RWPE2 (cell line): ENCODE measurements at regions not wholly inside any gene's neighbourhood (a gene's known extent, or its start where the extent isn't known, plus 50 kb on each side); places are given as distances from the start of the nearest gene placed in this dataset.
A peak's percentile ranks its signal among the peaks of the same experiment; 100 is the strongest.

Experiments
- ATAC-seq: fragments of 200-7000 bp; cut with Tn5 transposase; 3 replicates; pipeline ENCODE4 v1.9.1; 2021; ENCODE audit warnings: low read depth
- DNase-seq: peaks from one replicate; pipeline ENCODE4 v3.0.0-alpha.2; 2020; ENCODE audit warnings: low spot score
- H3K27ac ChIP-seq: fragments of 450-650 bp; 2 replicates; pipeline ENCODE4 v1.5.1; 2017; ENCODE audit warnings: mild to moderate bottlenecking; ENCODE audit not compliant: poor library complexity, severe bottlenecking
- H3K27me3 ChIP-seq: fragments of 250-450 bp; sonication (Bioruptor Pico); 2 replicates; pipeline ENCODE4 v1.5.1; 2021; ENCODE audit warnings: mild to moderate bottlenecking, moderate library complexity; ENCODE audit not compliant: insufficient read depth, poor library complexity, severe bottlenecking
- H3K36me3 ChIP-seq: fragments of 250-450 bp; sonication (Bioruptor Pico); 2 replicates; pipeline ENCODE4 v1.5.1; 2020; ENCODE audit warnings: low read depth, mild to moderate bottlenecking, moderate library complexity
- H3K4me1 ChIP-seq: fragments of 250-450 bp; sonication (Bioruptor Pico); 2 replicates; pipeline ENCODE4 v1.5.1; 2021; ENCODE audit warnings: mild to moderate bottlenecking, moderate library complexity; ENCODE audit not compliant: insufficient read depth, poor library complexity, severe bottlenecking
- H3K4me3 ChIP-seq: fragments of 250-450 bp; sonication (Bioruptor Pico); 2 replicates; pipeline ENCODE4 v1.5.1; 2021; ENCODE audit warnings: mild to moderate bottlenecking, moderate library complexity; ENCODE audit not compliant: severe bottlenecking
- H3K9me3 ChIP-seq: fragments of 250-450 bp; sonication (Bioruptor Pico); 2 replicates; pipeline ENCODE4 v1.5.1; 2021; ENCODE audit warnings: mild to moderate bottlenecking, moderate library complexity; ENCODE audit not compliant: severe bottlenecking
- CTCF ChIP-seq: fragments of 450-650 bp; IDR thresholded peaks from one replicate; pipeline ENCODE4 v1.5.1; 2017; ENCODE audit warnings: mild to moderate bottlenecking, moderate library complexity; ENCODE audit not compliant: poor library complexity, severe bottlenecking

GRCh38 chr2:116718451-116718850 lies 1096.0 kb upstream of the DDX18 start:
- Histone ChIP-seq H3K4me1 (peaks cover 43% of the 10 kb centered on the region), H3K9me3 (no peaks in the 10 kb centered on the region), H3K36me3 (no peaks in the 10 kb centered on the region), H3K27ac (peak overlapping the region; percentile 61), H3K27me3 (no peaks in the 10 kb centered on the region), H3K4me3 (no peak overlapping the region)
- no peak for TF ChIP-seq CTCF
- ATAC-seq (peak; percentile 65), DNase-seq (no peak)

GRCh38 chr2:116719836-116720235 lies 1094.7 kb upstream of the DDX18 start:
- Histone ChIP-seq H3K36me3 (no peaks in the 10 kb centered on the region), H3K4me3 (no peak overlapping the region), H3K27ac (peak overlapping the region; percentile 61), H3K9me3 (no peaks in the 10 kb centered on the region), H3K4me1 (peaks cover 51% of the 10 kb centered on the region), H3K27me3 (no peaks in the 10 kb centered on the region)
- DNase-seq: peak; percentile 92
- no peak for TF ChIP-seq CTCF
- peak; percentile 75 for ATAC-seq

DNA sequence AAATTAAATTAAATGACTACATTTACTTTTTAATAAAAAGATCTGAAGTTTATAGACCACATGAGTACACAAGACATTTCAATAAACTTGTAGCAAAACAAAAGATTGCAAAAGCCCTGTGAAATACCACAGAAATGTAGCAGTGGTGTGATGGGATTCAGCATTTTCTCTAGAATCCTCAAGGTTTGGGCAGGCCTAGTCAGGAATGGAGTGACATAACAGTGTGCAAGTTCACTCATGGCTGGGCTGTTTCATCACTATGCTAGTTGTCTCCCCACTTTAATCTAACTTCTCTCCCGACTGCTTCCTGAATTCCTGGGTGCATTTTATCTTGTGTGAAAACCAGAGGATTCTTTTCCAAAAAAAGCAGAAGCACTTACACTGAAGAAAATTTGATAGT lies 1089.9 kb upstream of the DDX18 start:
- no peak for TF ChIP-seq CTCF
- Histone ChIP-seq H3K4me1 (peaks cover 15% of the 10 kb centered on the region), H3K36me3 (no peaks in the 10 kb centered on the region), H3K27ac (peak overlapping the region; percentile 29), H3K9me3 (no peaks in the 10 kb centered on the region), H3K27me3 (no peaks in the 10 kb centered on the region), H3K4me3 (no peak overlapping the region)
- DNase-seq (no peak), ATAC-seq (peak; percentile 77)

- ATAC-seq (no peak), DNase-seq (no peak)
- Histone ChIP-seq H3K9me3 (no peaks in the 10 kb centered on the region), H3K27me3 (no peaks in the 10 kb centered on the region), H3K36me3 (no peaks in the 10 kb centered on the region), H3K27ac (no peak overlapping the region), H3K4me3 (no peak overlapping the region), H3K4me1 (no peaks in the 10 kb centered on the region)
- TF ChIP-seq CTCF: no peak
Observed at GRCh38 chr2:116732322-116732721, 1082.2 kb upstream of the DDX18 start.

DNA sequence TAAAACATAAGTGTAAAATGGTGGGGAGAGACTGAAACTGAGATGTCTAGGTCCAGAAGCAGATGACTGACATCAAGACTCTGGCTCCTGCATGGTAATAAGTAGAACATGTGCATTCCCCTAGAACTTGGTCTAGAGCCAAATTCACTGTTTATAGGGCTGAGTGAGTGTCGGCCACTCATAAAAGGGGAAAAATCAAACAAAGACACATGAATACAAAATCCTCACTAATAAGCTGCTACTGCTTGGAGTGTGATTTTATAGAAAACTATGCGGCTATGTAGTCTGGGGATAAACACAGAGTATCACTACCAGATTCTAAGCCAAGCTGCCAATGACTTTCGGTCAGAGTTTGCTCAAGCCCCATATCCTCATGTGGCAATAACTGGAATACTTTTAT lies 1080.8 kb upstream of the DDX18 start:
- Histone ChIP-seq H3K9me3 (no peaks in the 10 kb centered on the region), H3K36me3 (no peaks in the 10 kb centered on the region), H3K4me1 (no peaks in the 10 kb centered on the region), H3K27ac (no peak overlapping the region), H3K4me3 (no peak overlapping the region), H3K27me3 (no peaks in the 10 kb centered on the region)
- ATAC-seq: peak; percentile 79
- no peak for TF ChIP-seq CTCF
- DNase-seq: no peak
